DMS53 treated with DMSO at 0.1 percent for 48 hours (cell line): ENCODE measurements at regions not wholly inside any gene's neighbourhood (a gene's known extent, or its start where the extent isn't known, plus 50 kb on each side); places are given as distances from the start of the nearest gene placed in this dataset.

Experiments used
- DNase-seq: peaks from one replicate; lab custom pipeline; 2025; ENCODE audit not compliant: unreplicated experiment; lab: John Stamatoyannopoulos, UW

- no peak for DNase-seq
Observed at GRCh38 chr2:71743995-71744675, 290.8 kb downstream of the DYSF start.

GRCh38 chr2:71742953-71743601 lies 289.7 kb downstream of the DYSF start:
- DNase-seq = no peak

- DNase-seq = no peak
Observed at GRCh38 chr2:71736986-71737385, 283.6 kb downstream of the DYSF start.

GRCh38 chr2:71736091-71736861 lies 282.9 kb downstream of the DYSF start:
- DNase-seq = peak; percentile 80
